Activated T-helper 17 cell treated with anti-CD3 and anti-CD28 coated beads, Interleukin-2, amount 50 U/mL, for 72 hours (primary cell): ENCODE measurements at regions not wholly inside any gene's neighbourhood (a gene's known extent, or its start where the extent isn't known, plus 50 kb on each side); places are given as distances from the start of the nearest gene placed in this dataset.
"Not testable (repeated sequence)": the region's sequence is repeated elsewhere in the genome, so short reads cannot be mapped to it uniquely, and the experiment has no call there.

ENCODE experiments used
- ATAC-seq: fragments of 150-1000 bp; cut with Tn5 transposase; replicated peaks from 2 replicates; pipeline ENCODE4 v1.10.0; 2021; ENCODE audit warnings: mild to moderate bottlenecking, moderate library complexity
- H3K27ac Mint-ChIP-seq: one replicate; pipeline ENCODE4 v1.8.0; 2022; ENCODE audit warnings: mixed read lengths
- H3K27me3 Mint-ChIP-seq: one replicate; pipeline ENCODE4 v1.8.0; 2022; ENCODE audit warnings: mixed read lengths
- H3K36me3 Mint-ChIP-seq: one replicate; pipeline ENCODE4 v1.8.0; 2022; ENCODE audit warnings: low read depth, mild to moderate bottlenecking, mixed read lengths
- H3K4me1 Mint-ChIP-seq: one replicate; pipeline ENCODE4 v1.8.0; 2022; ENCODE audit warnings: mixed read lengths
- H3K4me3 Mint-ChIP-seq: one replicate; pipeline ENCODE4 v1.8.0; 2022; ENCODE audit warnings: mild to moderate bottlenecking, mixed read lengths
- H3K9me3 Mint-ChIP-seq: one replicate; pipeline ENCODE4 v1.8.0; 2022; ENCODE audit warnings: mixed read lengths

DNA sequence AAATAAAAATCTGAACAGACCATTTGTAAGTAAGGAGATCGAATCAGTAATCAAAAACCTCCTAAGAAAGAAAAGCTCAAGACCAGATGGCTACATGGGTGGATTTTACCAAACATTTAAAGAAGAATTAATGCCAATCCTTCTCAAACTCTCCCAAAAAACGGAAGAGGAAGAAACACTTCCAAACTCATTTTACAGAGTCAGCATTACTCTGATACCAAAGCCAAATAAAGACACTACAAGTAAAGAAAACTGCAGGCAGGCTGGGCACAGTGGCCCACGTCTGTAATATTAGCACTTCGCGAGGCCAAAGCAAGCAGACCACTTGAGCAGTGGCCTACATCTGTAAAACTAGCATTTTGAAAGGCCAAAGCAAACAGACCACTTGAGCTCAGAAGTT is 159.8 kb downstream of the DPY19L2 start:
- H3K4me3 Mint-ChIP-seq = no peak overlapping the region
- no peak for ATAC-seq
- H3K27me3 Mint-ChIP-seq = no peaks in the 10 kb centered on the region
- H3K27ac Mint-ChIP-seq = no peak overlapping the region
- no peaks in the 10 kb centered on the region for H3K4me1 Mint-ChIP-seq
- peaks cover 18% of the 10 kb centered on the region for H3K9me3 Mint-ChIP-seq
- H3K36me3 Mint-ChIP-seq = no peaks in the 10 kb centered on the region

DNA sequence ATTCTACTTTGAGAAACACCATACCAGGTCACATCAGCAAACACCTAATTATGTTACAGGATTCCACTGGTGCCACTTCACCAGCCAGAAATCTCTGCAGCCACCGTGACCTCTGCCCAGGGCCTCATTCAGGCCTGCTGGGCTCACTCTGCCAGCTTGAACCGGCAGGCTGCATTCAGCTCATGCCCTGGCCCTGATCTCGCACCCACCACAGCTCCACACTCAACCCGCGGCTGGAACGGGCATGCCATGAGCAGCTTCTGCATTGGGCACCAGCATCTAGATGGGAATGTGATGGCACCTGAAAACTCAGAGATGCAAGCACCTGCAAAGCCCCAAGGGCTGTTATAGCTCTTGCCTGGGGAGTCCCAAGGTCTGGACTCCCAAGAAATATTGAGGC is 168.7 kb downstream of the DPY19L2 start:
- ATAC-seq = no peak
- Mint-ChIP-seq H3K4me3 (no peak overlapping the region), H3K4me1 (no peaks in the 10 kb centered on the region), H3K27ac (no peak overlapping the region), H3K27me3 (peaks cover 5% of the 10 kb centered on the region), H3K36me3 (no peaks in the 10 kb centered on the region), H3K9me3 (no peaks in the 10 kb centered on the region)

GRCh38 chr12:63498239-63498638 is 170.1 kb downstream of the DPY19L2 start:
- no peaks in the 10 kb centered on the region for H3K4me1 Mint-ChIP-seq
- H3K27ac Mint-ChIP-seq = no peak overlapping the region

DNA sequence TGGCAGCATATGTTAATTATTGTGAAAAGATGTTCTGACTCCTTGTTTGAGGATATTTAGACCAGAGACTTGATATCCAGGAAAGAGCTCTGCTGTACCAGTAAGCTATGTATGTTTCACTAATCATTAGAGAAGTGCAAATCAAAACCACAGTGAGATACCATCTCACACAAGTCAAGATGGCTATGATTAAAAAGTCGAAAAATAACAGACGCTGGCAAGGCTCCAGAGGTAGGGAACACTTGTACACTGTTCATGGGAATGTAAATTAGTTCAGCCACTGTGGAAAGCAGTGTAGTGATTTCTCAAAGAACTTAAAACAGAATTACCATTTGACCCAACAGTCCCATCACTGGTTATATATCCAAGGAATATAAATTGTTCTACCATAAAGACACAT is 171.6 kb downstream of the DPY19L2 start:
- Mint-ChIP-seq H3K4me1 (no peaks in the 10 kb centered on the region), H3K4me3 (no peak overlapping the region), H3K36me3 (no peaks in the 10 kb centered on the region), H3K27me3 (peaks cover 5% of the 10 kb centered on the region), H3K9me3 (no peaks in the 10 kb centered on the region), H3K27ac (no peak overlapping the region)
- no peak for ATAC-seq

More at GRCh38 chr12:63498239-63498638, 170.1 kb downstream of the DPY19L2 start:
- no peaks in the 10 kb centered on the region for H3K36me3 Mint-ChIP-seq
- no peak overlapping the region for H3K4me3 Mint-ChIP-seq
- H3K9me3 Mint-ChIP-seq = no peaks in the 10 kb centered on the region
- H3K27me3 Mint-ChIP-seq = peaks cover 5% of the 10 kb centered on the region
- no peak for ATAC-seq

- no peak overlapping the region for H3K4me3 Mint-ChIP-seq
- no peak for ATAC-seq
- H3K9me3 Mint-ChIP-seq = peaks cover 2% of the 10 kb centered on the region
- H3K36me3 Mint-ChIP-seq = no peaks in the 10 kb centered on the region
- H3K27ac Mint-ChIP-seq = no peak overlapping the region
- H3K27me3 Mint-ChIP-seq = peaks cover 5% of the 10 kb centered on the region
- H3K4me1 Mint-ChIP-seq = no peaks in the 10 kb centered on the region
Measured at GRCh38 chr12:63495974-63496373, 172.3 kb downstream of the DPY19L2 start.

GRCh38 chr12:63493357-63493756 is 174.9 kb downstream of the DPY19L2 start:
- not testable (repeated sequence) for H3K9me3 Mint-ChIP-seq, H3K4me1 Mint-ChIP-seq, H3K27ac Mint-ChIP-seq, ATAC-seq, H3K27me3 Mint-ChIP-seq, H3K36me3 Mint-ChIP-seq, H3K4me3 Mint-ChIP-seq

GRCh38 chr12:63480186-63480585 is 188.1 kb downstream of the DPY19L2 start:
- ATAC-seq = no peak
- H3K27ac Mint-ChIP-seq = no peak overlapping the region
- H3K27me3 Mint-ChIP-seq = peaks cover 4% of the 10 kb centered on the region
- H3K36me3 Mint-ChIP-seq = no peaks in the 10 kb centered on the region
- peaks cover 4% of the 10 kb centered on the region for H3K9me3 Mint-ChIP-seq
- H3K4me3 Mint-ChIP-seq = no peak overlapping the region
- no peaks in the 10 kb centered on the region for H3K4me1 Mint-ChIP-seq

DNA sequence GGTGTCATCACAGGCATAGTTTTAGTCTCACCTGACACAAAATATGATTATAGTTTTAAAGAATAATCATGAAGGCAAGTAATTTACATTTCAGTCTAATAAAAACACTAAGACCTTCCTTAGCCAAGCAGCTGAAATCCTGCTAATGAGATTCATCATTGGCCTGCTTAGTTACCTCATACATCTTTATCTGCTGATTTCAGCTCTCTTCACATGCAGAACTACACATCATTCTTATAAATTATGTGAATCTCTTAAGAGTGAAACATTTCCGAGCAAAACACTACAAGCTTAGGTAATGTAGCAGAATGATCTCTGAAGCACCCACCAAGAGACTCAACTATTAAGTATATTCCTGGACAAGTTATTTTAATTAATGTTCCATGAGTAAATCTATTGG is 198.1 kb downstream of the DPY19L2 start:
- ATAC-seq = no peak
- no peak overlapping the region for H3K27ac Mint-ChIP-seq
- no peaks in the 10 kb centered on the region for H3K36me3 Mint-ChIP-seq
- peaks cover 3% of the 10 kb centered on the region for H3K27me3 Mint-ChIP-seq
- H3K4me3 Mint-ChIP-seq = no peak overlapping the region
- H3K9me3 Mint-ChIP-seq = peaks cover 4% of the 10 kb centered on the region
- no peaks in the 10 kb centered on the region for H3K4me1 Mint-ChIP-seq

DNA sequence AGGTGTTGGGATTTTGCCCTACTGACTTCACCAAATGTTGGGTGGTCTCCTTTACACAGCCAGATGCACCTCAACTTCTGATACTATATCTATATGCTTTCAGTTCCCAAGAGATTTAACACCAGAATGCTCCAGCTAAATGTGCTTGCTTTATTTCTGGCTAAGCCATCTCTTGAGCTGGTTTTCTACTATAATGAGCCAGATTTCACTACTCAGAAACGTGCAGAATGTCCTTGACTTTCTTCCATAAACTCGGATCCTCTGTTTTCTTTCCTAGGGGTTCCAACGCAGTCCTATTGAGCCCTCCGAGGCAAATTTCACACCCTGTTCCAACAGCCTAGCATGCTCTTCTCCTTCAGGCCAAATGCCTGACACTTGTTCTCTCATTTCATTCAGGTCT is 200.3 kb downstream of the DPY19L2 start:
- H3K4me1 Mint-ChIP-seq = no peaks in the 10 kb centered on the region
- no peak for ATAC-seq
- H3K4me3 Mint-ChIP-seq = no peak overlapping the region
- H3K27ac Mint-ChIP-seq = no peak overlapping the region
- H3K27me3 Mint-ChIP-seq = no peaks in the 10 kb centered on the region
- peaks cover 4% of the 10 kb centered on the region for H3K9me3 Mint-ChIP-seq
- no peaks in the 10 kb centered on the region for H3K36me3 Mint-ChIP-seq

DNA sequence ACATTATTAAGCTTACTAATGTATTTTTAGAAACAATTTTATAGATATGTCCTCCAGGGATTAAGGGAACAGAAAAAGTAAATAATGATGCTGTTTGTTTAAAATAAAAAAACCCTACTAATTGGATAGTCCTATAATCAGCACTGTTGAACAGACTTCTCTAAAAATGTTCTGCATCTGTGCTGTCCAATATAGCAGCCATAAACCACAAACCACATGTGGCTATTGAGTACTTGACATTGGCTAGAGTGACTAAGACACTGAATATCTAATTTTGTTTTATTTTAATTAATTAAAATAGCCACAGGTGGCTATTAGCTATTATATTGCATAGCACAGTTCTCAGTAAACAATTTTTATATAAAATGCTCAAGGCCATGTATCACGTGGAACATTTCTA is 210.4 kb downstream of the DPY19L2 start:
- no peak for ATAC-seq
- Mint-ChIP-seq H3K4me3 (no peak overlapping the region), H3K9me3 (peaks cover 5% of the 10 kb centered on the region), H3K4me1 (no peaks in the 10 kb centered on the region), H3K36me3 (no peaks in the 10 kb centered on the region), H3K27me3 (no peaks in the 10 kb centered on the region), H3K27ac (no peak overlapping the region)

GRCh38 chr12:63457428-63457827 is 210.9 kb downstream of the DPY19L2 start:
- ATAC-seq = no peak
- Mint-ChIP-seq H3K4me1 (no peaks in the 10 kb centered on the region), H3K4me3 (no peak overlapping the region), H3K27ac (no peak overlapping the region), H3K9me3 (peaks cover 5% of the 10 kb centered on the region), H3K36me3 (no peaks in the 10 kb centered on the region), H3K27me3 (no peaks in the 10 kb centered on the region)

- Mint-ChIP-seq H3K4me1 (no peaks in the 10 kb centered on the region), H3K27ac (no peak overlapping the region), H3K36me3 (no peaks in the 10 kb centered on the region), H3K4me3 (no peak overlapping the region), H3K9me3 (no peaks in the 10 kb centered on the region), H3K27me3 (no peaks in the 10 kb centered on the region)
- no peak for ATAC-seq
Measured at GRCh38 chr12:63450816-63451215, 217.5 kb downstream of the DPY19L2 start.

DNA sequence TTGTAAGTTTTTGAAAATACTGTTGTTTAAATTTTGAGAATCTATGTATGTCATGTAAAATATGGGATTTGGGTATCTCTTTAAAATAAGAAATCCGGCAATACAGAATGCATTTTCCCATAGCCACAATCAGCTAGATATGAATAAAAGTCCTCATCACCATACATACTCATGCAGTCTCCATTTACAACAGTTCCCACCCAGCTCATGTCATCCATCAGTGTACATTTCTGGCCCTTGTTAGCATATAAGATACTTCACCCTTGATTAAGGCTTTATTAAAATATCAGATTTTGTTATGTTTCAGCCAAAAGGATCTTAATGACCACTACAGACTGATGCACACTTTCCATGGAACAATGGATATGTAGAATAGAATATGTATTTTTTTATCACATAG is 218.0 kb downstream of the DPY19L2 start:
- Mint-ChIP-seq H3K4me1 (no peaks in the 10 kb centered on the region), H3K9me3 (no peaks in the 10 kb centered on the region), H3K4me3 (no peak overlapping the region), H3K27me3 (no peaks in the 10 kb centered on the region), H3K27ac (no peak overlapping the region), H3K36me3 (no peaks in the 10 kb centered on the region)
- ATAC-seq = no peak

DNA sequence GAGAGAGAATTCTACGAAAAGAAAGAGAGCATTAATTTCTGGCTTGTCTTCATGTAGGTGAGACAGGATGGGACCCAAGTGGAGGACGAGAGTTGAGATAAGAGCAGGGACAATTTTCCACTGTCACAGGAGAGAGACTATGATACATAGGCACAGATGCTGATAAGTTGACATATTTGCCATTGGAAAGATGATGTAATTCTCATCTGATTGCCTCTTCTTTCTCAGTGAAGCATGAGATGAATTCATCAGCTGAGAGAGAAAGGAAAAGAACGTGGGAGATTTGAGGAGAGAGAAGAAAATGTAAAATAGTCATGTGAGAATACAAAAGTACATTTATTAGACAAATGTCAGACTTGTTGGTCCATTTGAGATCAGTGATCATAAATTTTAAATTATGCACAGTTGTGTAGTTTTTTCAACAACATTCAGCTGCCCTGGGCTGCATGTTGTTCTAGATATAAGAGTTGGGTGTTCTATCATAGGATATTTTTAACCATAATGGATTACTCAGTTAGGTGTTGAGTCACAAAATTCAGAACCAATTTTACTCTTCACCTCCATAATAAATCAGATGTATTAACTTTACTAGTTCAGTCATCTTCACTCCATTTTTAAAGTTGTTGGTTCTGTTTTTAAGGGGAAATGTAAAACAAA is 222.9 kb downstream of the DPY19L2 start:
- H3K27ac Mint-ChIP-seq = no peak overlapping the region
- no peak overlapping the region for H3K4me3 Mint-ChIP-seq
- no peaks in the 10 kb centered on the region for H3K27me3 Mint-ChIP-seq
- no peaks in the 10 kb centered on the region for H3K9me3 Mint-ChIP-seq
- H3K4me1 Mint-ChIP-seq = no peaks in the 10 kb centered on the region
- ATAC-seq = no peak
- H3K36me3 Mint-ChIP-seq = no peaks in the 10 kb centered on the region

- no peaks in the 10 kb centered on the region for H3K9me3 Mint-ChIP-seq
- H3K4me3 Mint-ChIP-seq = no peak overlapping the region
- no peaks in the 10 kb centered on the region for H3K27me3 Mint-ChIP-seq
- no peak overlapping the region for H3K27ac Mint-ChIP-seq
- H3K4me1 Mint-ChIP-seq = no peaks in the 10 kb centered on the region
- no peaks in the 10 kb centered on the region for H3K36me3 Mint-ChIP-seq
- ATAC-seq = no peak
Measured at GRCh38 chr12:63440048-63440447, 228.2 kb downstream of the DPY19L2 start.

- H3K27ac Mint-ChIP-seq, H3K36me3 Mint-ChIP-seq, H3K4me3 Mint-ChIP-seq: not testable (repeated sequence)
Measured at GRCh38 chr12:63434384-63434783, 233.9 kb downstream of the DPY19L2 start.

More at GRCh38 chr12:63434384-63434783, 233.9 kb downstream of the DPY19L2 start:
- not testable (repeated sequence) for H3K9me3 Mint-ChIP-seq, H3K27me3 Mint-ChIP-seq, ATAC-seq, H3K4me1 Mint-ChIP-seq
